Endothelial cell (in vitro differentiated cells): ENCODE measurements at regions not wholly inside any gene's neighbourhood (a gene's known extent, or its start where the extent isn't known, plus 50 kb on each side); places are given as distances from the start of the nearest gene placed in this dataset.
A peak's percentile ranks its signal among the peaks of the same experiment; 100 is the strongest.

Experiments used
- DNase-seq: peaks from one replicate; pipeline ENCODE4 v3.0.0; 2021; ENCODE audit warnings: low spot score
- H3K27ac Mint-ChIP-seq: one replicate; pipeline ENCODE4 v1.8.0; 2021; ENCODE audit warnings: mixed read lengths, inconsistent platforms; ENCODE audit not compliant: unreplicated experiment
- H3K27me3 Mint-ChIP-seq: one replicate; pipeline ENCODE4 v1.8.0; 2021; ENCODE audit warnings: mild to moderate bottlenecking, moderate library complexity, mixed read lengths, inconsistent platforms; ENCODE audit not compliant: unreplicated experiment
- H3K36me3 Mint-ChIP-seq: one replicate; pipeline ENCODE4 v1.8.0; 2021; ENCODE audit warnings: mild to moderate bottlenecking, low read depth, mixed read lengths, inconsistent platforms; ENCODE audit not compliant: unreplicated experiment
- H3K4me1 Mint-ChIP-seq: one replicate; pipeline ENCODE4 v1.8.0; 2021; ENCODE audit warnings: mild to moderate bottlenecking, mixed read lengths, inconsistent platforms; ENCODE audit not compliant: unreplicated experiment
- H3K4me3 Mint-ChIP-seq: one replicate; pipeline ENCODE4 v1.8.0; 2021; ENCODE audit warnings: mild to moderate bottlenecking, mixed read lengths, inconsistent platforms; ENCODE audit not compliant: unreplicated experiment
- H3K9me3 Mint-ChIP-seq: one replicate; pipeline ENCODE4 v1.8.0; 2021; ENCODE audit warnings: mixed read lengths, inconsistent platforms; ENCODE audit not compliant: unreplicated experiment
- CTCF ChIP-seq: fragments of 200-600 bp; sonication (generic); IDR thresholded peaks from one replicate; pipeline ENCODE4 v1.5.0; 2021; ENCODE audit warnings: antibody characterized with exemption; ENCODE audit not compliant: unreplicated experiment

DNA sequence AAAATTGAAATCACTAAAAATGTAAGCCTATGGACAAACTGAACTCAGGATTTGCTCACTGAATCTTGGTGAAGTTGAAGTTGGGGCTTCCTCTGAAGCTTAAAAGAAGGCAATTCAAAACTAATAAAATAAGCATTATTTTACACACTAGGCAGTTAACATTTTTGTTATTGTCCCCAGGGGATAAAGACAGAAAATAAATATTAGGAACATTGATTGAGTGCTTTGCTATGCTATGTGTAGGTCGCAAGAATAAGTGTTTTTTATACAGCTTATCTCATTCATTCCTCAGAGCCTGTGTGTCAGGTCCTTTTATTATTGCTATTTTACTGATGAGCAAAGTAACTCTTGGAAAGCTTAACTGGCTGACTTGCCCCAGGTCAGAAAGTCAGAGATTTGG lies 82.2 kb downstream of the ZNF608 start:
- H3K4me1 Mint-ChIP-seq, result peaks cover 56% of the 10 kb centered on the region
- no peak overlapping the region for H3K4me3 Mint-ChIP-seq
- TF ChIP-seq CTCF, result no peak
- H3K36me3 Mint-ChIP-seq, result no peaks in the 10 kb centered on the region
- H3K27ac Mint-ChIP-seq, result no peak overlapping the region
- peaks cover 4% of the 10 kb centered on the region for H3K27me3 Mint-ChIP-seq
- no peaks in the 10 kb centered on the region for H3K9me3 Mint-ChIP-seq
- no peak for DNase-seq

- Mint-ChIP-seq H3K36me3 (no peaks in the 10 kb centered on the region), H3K27me3 (peaks cover 5% of the 10 kb centered on the region), H3K9me3 (no peaks in the 10 kb centered on the region), H3K27ac (peak overlapping the region; percentile 61), H3K4me1 (peaks cover 66% of the 10 kb centered on the region), H3K4me3 (no peak overlapping the region)
- TF ChIP-seq CTCF, result no peak
- no peak for DNase-seq
Observed at GRCh38 chr5:124663101-124663506, 83.3 kb downstream of the ZNF608 start.

DNA sequence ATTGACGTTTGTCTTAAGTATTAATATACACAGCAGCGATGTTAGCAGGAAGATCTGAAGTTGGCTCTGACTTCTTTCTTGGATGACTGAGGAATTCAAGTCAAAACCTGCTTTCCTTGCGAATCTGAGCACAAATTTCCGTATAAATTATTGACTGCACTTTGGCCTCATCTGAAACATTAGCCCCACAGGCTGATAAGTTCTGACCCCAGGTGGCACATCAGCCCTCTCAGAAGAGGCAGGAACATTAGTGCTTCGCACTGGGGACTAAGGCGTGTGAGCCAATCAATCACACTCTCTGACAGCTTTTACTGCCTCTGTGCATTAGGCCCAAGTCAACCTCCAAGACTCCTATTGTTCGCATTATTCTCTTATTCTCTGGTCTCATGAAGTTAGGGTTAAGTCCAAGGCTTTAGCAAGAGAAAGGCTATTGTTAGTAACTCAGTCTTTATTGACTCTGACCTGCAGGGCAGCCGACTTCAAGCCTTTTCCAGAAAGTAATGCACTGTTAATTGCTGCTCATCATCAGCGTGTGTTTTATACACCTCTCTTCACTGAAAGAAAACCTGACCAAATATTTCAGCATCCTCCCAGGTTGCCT lies 84.2 kb downstream of the ZNF608 start:
- DNase-seq, result no peak
- Mint-ChIP-seq H3K27ac (peak overlapping the region; percentile 77), H3K36me3 (no peaks in the 10 kb centered on the region), H3K4me3 (no peak overlapping the region), H3K9me3 (no peaks in the 10 kb centered on the region), H3K27me3 (peaks cover 5% of the 10 kb centered on the region), H3K4me1 (peaks cover 67% of the 10 kb centered on the region)
- TF ChIP-seq CTCF, result no peak

- H3K9me3 Mint-ChIP-seq, result no peaks in the 10 kb centered on the region
- no peak for DNase-seq
- no peak for TF ChIP-seq CTCF
- H3K27me3 Mint-ChIP-seq, result peaks cover 5% of the 10 kb centered on the region
- peak overlapping the region; percentile 38 for H3K27ac Mint-ChIP-seq
- H3K4me1 Mint-ChIP-seq, result peaks cover 66% of the 10 kb centered on the region
- peak overlapping the region; percentile 21 for H3K4me3 Mint-ChIP-seq
- no peaks in the 10 kb centered on the region for H3K36me3 Mint-ChIP-seq
Observed at GRCh38 chr5:124661317-124662141, 84.9 kb downstream of the ZNF608 start.
